GM23338 (cell line): ENCODE measurements at regions not wholly inside any gene's neighbourhood (a gene's known extent, or its start where the extent isn't known, plus 50 kb on each side); places are given as distances from the start of the nearest gene placed in this dataset.

ENCODE experiments used
- CREB1 ChIP-seq: fragments of 250-450 bp; sonication (Bioruptor Pico); IDR thresholded peaks from 2 replicates; pipeline ENCODE4 v1.5.0; 2020; ENCODE audit warnings: low read depth, mild to moderate bottlenecking, moderate library complexity
- CTCF ChIP-seq, 2 experiments: fragments of 200-600 bp in 1 of 2; sonication (generic) in 1 of 2; conservative IDR thresholded peaks; 2 replicates each; pipeline versions ENCODE4 v1.5.1 to v1.6.1; 2016 to 2017; ENCODE audit warnings: antibody characterized with exemption in 2 of 2, low read depth in 2 of 2, mild to moderate bottlenecking in 2 of 2, moderate library complexity in 1 of 2
- EZH2 ChIP-seq: fragments of 200-600 bp; sonication (generic); IDR thresholded peaks from one replicate; pipeline ENCODE4 v1.8.0; 2017; ENCODE audit warnings: antibody characterized with exemption, mild to moderate bottlenecking, low read depth; ENCODE audit not compliant: unreplicated experiment
- EZH2phosphoT487 ChIP-seq: fragments of 200-600 bp; sonication (generic); IDR thresholded peaks from one replicate; pipeline ENCODE4 v1.8.1; 2018; ENCODE audit warnings: antibody characterized with exemption; ENCODE audit not compliant: unreplicated experiment
- POLR2AphosphoS5 ChIP-seq: IDR thresholded peaks from 2 replicates; pipeline ENCODE4 v1.6.1; 2016; ENCODE audit warnings: antibody characterized with exemption, low read depth
- STAT1 ChIP-seq: IDR thresholded peaks from one replicate; pipeline ENCODE4 v1.6.1; 2016; ENCODE audit warnings: antibody characterized with exemption; ENCODE audit not compliant: unreplicated experiment

GRCh38 chr7:17560966-17561365 lies 262.5 kb downstream of the AHR start:
- TF ChIP-seq CTCF (conservative IDR thresholded peaks at IDR 0.05; ENCODE audit: low read depth in 2 of 2) (no peak), EZH2 (no peak), CREB1 (CRISPR knock-in tag) (no peak), STAT1 (no peak), EZH2phosphoT487 (no peak), POLR2AphosphoS5 (no peak)
